DOHH2 (cell line): ENCODE measurements at regions not wholly inside any gene's neighbourhood (a gene's known extent, or its start where the extent isn't known, plus 50 kb on each side); places are given as distances from the start of the nearest gene placed in this dataset.

Source experiments
- H3F3A ChIP-seq: fragments of 200-600 bp; sonication (generic), shearing (Covaris generic); 2 replicates; pipeline ENCODE4 v1.6.0; 2016; ENCODE audit warnings: antibody characterized with exemption, mild to moderate bottlenecking; ENCODE audit not compliant: control insufficient read depth, insufficient read depth
- H3K27ac ChIP-seq: fragments of 200-600 bp; sonication (generic); 2 replicates; pipeline ENCODE4 v1.5.1; 2014; ENCODE audit warnings: low read depth, mild to moderate bottlenecking, low read length, moderate library complexity
- H3K27me3 ChIP-seq: fragments of 200-600 bp; sonication (generic); 2 replicates; pipeline ENCODE4 v1.6.1; 2014; ENCODE audit warnings: mild to moderate bottlenecking, low read length, mixed read lengths; ENCODE audit not compliant: control insufficient read depth
- H3K36me3 ChIP-seq: fragments of 200-600 bp; sonication (generic); 2 replicates; pipeline ENCODE4 v1.6.1; 2014; ENCODE audit warnings: mild to moderate bottlenecking, low read length, moderate library complexity, mixed read lengths; ENCODE audit not compliant: control insufficient read depth
- H3K4me1 ChIP-seq: fragments of 200-600 bp; sonication (generic); 2 replicates; pipeline ENCODE4 v1.6.1; 2014; ENCODE audit warnings: mild to moderate bottlenecking, low read length, mixed read lengths; ENCODE audit not compliant: control insufficient read depth
- H3K4me2 ChIP-seq: fragments of 200-600 bp; sonication (generic); 2 replicates; pipeline ENCODE4 v1.6.0; 2014; ENCODE audit warnings: mild to moderate bottlenecking, low read length, moderate library complexity
- H3K4me3 ChIP-seq: fragments of 200-600 bp; sonication (generic); 2 replicates; pipeline ENCODE4 v1.5.1; 2014; ENCODE audit warnings: mild to moderate bottlenecking, low read length, mixed read lengths
- H3K79me2 ChIP-seq: fragments of 200-600 bp; sonication (generic); 2 replicates; pipeline ENCODE4 v1.6.1; 2014; ENCODE audit warnings: mild to moderate bottlenecking, low read length, mixed read lengths; ENCODE audit not compliant: control insufficient read depth
- H3K9me2 ChIP-seq: fragments of 200-600 bp; sonication (generic); replicated peaks from 2 replicates; pipeline ENCODE4 v1.6.1; 2014; ENCODE audit warnings: mild to moderate bottlenecking, low read length, mixed read lengths; ENCODE audit not compliant: control insufficient read depth
- H3K9me3 ChIP-seq: fragments of 200-600 bp; sonication (generic); 2 replicates; pipeline ENCODE4 v1.6.1; 2014; ENCODE audit warnings: antibody characterized with exemption, low read length, mixed read lengths; ENCODE audit not compliant: control insufficient read depth, insufficient read depth
- H4K20me1 ChIP-seq: fragments of 200-600 bp; sonication (generic); 2 replicates; pipeline ENCODE4 v1.6.0; 2014; ENCODE audit warnings: low read depth, mild to moderate bottlenecking, antibody characterized with exemption, low read length, moderate library complexity; ENCODE audit not compliant: control insufficient read depth, insufficient read depth
- EZH2phosphoT487 ChIP-seq: fragments of 200-600 bp; sonication (generic); IDR thresholded peaks from 2 replicates; pipeline ENCODE4 v1.6.1; 2017; ENCODE audit warnings: borderline replicate concordance, mild to moderate bottlenecking, antibody characterized with exemption, low read length, moderate library complexity, mixed read lengths
- TF ChIP-seq, protein P1 (sequence below): fragments of 200-600 bp; sonication (generic); IDR thresholded peaks from one replicate; pipeline ENCODE4 v1.5.1; 2014; ENCODE audit warnings: antibody characterized with exemption, mild to moderate bottlenecking, low read depth, low read length; ENCODE audit not compliant: poor library complexity, severe bottlenecking

DNA sequence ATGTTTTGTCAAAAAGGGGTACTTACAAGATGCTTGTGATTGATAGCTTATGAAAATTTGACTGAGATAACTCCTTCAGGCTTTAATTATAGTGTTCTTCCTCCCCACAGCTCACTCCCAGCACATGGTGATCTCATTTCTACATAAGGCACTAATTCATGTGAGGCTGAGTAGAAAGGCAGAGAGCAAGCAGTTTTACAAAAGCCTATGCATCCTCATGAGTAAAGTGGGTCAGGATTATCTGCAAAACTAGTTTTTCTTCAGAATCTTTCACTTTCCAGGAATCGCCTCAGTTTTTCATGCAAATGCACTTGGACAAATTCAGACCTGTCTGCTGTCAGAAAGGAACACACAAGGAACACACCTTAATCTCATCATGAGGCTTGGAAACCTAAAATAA, 92.1 kb upstream of the FBN2 start:
- no peaks in the 10 kb centered on the region for H3K79me2 ChIP-seq
- no peaks in the 10 kb centered on the region for H3K9me2 ChIP-seq
- H3K4me2 ChIP-seq, result no peak overlapping the region
- H3K36me3 ChIP-seq, result no peaks in the 10 kb centered on the region
- no peak overlapping the region for H3K4me3 ChIP-seq
- TF ChIP-seq EZH2phosphoT487, result no peak
- TF ChIP-seq, protein P1, sequence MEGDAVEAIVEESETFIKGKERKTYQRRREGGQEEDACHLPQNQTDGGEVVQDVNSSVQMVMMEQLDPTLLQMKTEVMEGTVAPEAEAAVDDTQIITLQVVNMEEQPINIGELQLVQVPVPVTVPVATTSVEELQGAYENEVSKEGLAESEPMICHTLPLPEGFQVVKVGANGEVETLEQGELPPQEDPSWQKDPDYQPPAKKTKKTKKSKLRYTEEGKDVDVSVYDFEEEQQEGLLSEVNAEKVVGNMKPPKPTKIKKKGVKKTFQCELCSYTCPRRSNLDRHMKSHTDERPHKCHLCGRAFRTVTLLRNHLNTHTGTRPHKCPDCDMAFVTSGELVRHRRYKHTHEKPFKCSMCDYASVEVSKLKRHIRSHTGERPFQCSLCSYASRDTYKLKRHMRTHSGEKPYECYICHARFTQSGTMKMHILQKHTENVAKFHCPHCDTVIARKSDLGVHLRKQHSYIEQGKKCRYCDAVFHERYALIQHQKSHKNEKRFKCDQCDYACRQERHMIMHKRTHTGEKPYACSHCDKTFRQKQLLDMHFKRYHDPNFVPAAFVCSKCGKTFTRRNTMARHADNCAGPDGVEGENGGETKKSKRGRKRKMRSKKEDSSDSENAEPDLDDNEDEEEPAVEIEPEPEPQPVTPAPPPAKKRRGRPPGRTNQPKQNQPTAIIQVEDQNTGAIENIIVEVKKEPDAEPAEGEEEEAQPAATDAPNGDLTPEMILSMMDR, result no peak
- no peaks in the 10 kb centered on the region for H3K9me3 ChIP-seq
- no peaks in the 10 kb centered on the region for H4K20me1 ChIP-seq
- no peaks in the 10 kb centered on the region for H3K27me3 ChIP-seq
- no peaks in the 10 kb centered on the region for H3F3A ChIP-seq
- no peaks in the 10 kb centered on the region for H3K4me1 ChIP-seq
- H3K27ac ChIP-seq, result no peak overlapping the region

DNA sequence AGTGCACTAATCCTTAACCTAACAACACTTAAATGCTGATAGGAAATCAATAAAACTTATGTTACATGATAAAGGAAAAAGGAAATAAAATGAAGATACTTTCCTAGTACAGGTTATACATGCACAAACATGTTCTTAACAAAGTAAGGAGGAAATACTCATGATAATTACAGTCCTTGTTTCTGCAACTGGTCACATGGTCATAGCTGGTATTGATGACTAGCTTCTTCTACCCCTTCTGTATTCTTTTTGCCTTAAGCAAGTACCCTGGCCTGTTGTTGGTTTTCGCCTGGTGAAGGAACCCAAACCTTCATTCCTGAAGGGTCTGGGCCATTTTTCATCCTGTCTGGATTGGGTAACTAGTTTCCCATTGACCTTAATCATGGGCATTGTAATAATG, 93.7 kb upstream of the FBN2 start:
- Histone ChIP-seq H3K27ac (no peak overlapping the region), H4K20me1 (no peaks in the 10 kb centered on the region), H3K36me3 (no peaks in the 10 kb centered on the region), H3K9me3 (no peaks in the 10 kb centered on the region), H3K27me3 (no peaks in the 10 kb centered on the region), H3K79me2 (no peaks in the 10 kb centered on the region), H3K4me3 (no peak overlapping the region), H3K4me2 (no peak overlapping the region), H3F3A (no peaks in the 10 kb centered on the region), H3K9me2 (no peaks in the 10 kb centered on the region), H3K4me1 (no peaks in the 10 kb centered on the region)
- TF ChIP-seq EZH2phosphoT487, result no peak
- TF ChIP-seq, protein P1, result no peak

DNA sequence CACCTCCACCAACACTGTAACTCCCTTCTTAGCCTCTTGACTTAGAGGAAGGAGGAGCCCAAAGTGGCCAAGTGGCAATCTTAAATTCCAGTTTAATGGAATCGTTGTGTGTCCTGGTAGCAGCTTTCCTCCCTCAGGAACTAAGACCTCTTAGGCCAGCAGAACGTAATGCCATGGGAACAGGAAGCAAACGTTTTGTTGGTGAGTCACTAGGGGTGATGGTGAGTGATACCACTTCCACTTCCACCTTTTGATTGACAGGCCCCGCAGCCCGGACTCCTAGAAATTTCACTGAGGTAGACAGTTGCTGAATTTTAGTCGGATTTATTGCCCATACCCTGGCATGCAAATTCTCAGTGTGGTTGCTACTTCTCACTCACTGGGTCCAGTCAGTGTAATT, 94.2 kb upstream of the FBN2 start:
- Histone ChIP-seq H3K9me3 (no peaks in the 10 kb centered on the region), H4K20me1 (no peaks in the 10 kb centered on the region), H3K9me2 (no peaks in the 10 kb centered on the region), H3F3A (no peaks in the 10 kb centered on the region), H3K4me1 (no peaks in the 10 kb centered on the region), H3K4me2 (no peak overlapping the region), H3K27ac (no peak overlapping the region), H3K79me2 (no peaks in the 10 kb centered on the region), H3K27me3 (no peaks in the 10 kb centered on the region), H3K4me3 (no peak overlapping the region), H3K36me3 (no peaks in the 10 kb centered on the region)
- no peak for TF ChIP-seq EZH2phosphoT487
- TF ChIP-seq, protein P1, result no peak

DNA sequence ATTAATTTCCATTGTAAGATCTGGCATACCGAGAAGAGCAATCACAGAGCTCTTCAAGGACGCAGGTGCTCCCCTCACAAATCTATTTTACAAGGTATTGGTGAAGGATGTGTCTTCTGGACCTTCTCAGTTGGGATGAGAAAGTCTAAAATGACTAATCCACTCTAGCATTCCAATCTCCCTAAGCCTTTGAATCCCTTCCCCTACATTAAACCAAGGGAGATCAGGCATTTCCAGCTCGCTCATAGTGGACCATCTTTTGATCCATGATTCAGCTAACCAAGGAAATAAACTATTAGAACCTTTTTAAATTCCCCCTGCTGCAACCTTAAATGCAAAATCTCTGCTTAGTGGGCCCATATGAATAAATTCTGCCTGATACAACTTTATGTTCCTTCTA, 95.9 kb upstream of the FBN2 start:
- H3K4me3 ChIP-seq, result no peak overlapping the region
- no peak overlapping the region for H3K4me2 ChIP-seq
- H3K36me3 ChIP-seq, result no peaks in the 10 kb centered on the region
- no peaks in the 10 kb centered on the region for H3K9me3 ChIP-seq
- H3K9me2 ChIP-seq, result no peaks in the 10 kb centered on the region
- H3F3A ChIP-seq, result no peaks in the 10 kb centered on the region
- no peaks in the 10 kb centered on the region for H3K27me3 ChIP-seq
- H3K79me2 ChIP-seq, result no peaks in the 10 kb centered on the region
- no peak overlapping the region for H3K27ac ChIP-seq
- H4K20me1 ChIP-seq, result no peaks in the 10 kb centered on the region
- H3K4me1 ChIP-seq, result no peaks in the 10 kb centered on the region
- TF ChIP-seq EZH2phosphoT487, result no peak
- TF ChIP-seq, protein P1, result no peak
